SU-DHL-6 (cell line): ENCODE measurements at regions not wholly inside any gene's neighbourhood (a gene's known extent, or its start where the extent isn't known, plus 50 kb on each side); places are given as distances from the start of the nearest gene placed in this dataset.

Experiments used
- H2AFZ ChIP-seq: fragments of 200-600 bp; sonication (generic); 2 replicates; pipeline ENCODE4 v1.6.1; 2014; ENCODE audit warnings: low read depth, mild to moderate bottlenecking, moderate library complexity, mixed read lengths, antibody characterized with exemption, low read length; ENCODE audit not compliant: severe bottlenecking
- H3F3A ChIP-seq: fragments of 200-600 bp; shearing (Covaris generic); 2 replicates; pipeline ENCODE4 v1.6.0; 2016; ENCODE audit warnings: antibody characterized with exemption, mild to moderate bottlenecking; ENCODE audit not compliant: insufficient read depth
- H3K27ac ChIP-seq: fragments of 200-600 bp; sonication (generic); 2 replicates; pipeline ENCODE4 v1.5.1; 2016; ENCODE audit warnings: low read depth, mild to moderate bottlenecking, low read length, moderate library complexity, mixed read lengths
- H3K27me3 ChIP-seq: fragments of 200-600 bp; sonication (generic), shearing (Covaris generic); 2 replicates; pipeline ENCODE4 v1.6.0; 2014; ENCODE audit warnings: mild to moderate bottlenecking, low read length
- H3K36me3 ChIP-seq: fragments of 200-600 bp; sonication (generic); 2 replicates; pipeline ENCODE4 v1.6.1; 2014; ENCODE audit warnings: mild to moderate bottlenecking, low read length, mixed read lengths
- H3K4me2 ChIP-seq: fragments of 300-600, 200-600 bp; shearing (Covaris generic), sonication (generic); 2 replicates; pipeline ENCODE4 v1.6.0; 2014; ENCODE audit warnings: low read length, low read depth, mild to moderate bottlenecking; ENCODE audit not compliant: poor library complexity, severe bottlenecking
- H3K4me3 ChIP-seq: fragments of 200-600 bp; sonication (generic); 2 replicates; pipeline ENCODE4 v1.5.1; 2014; ENCODE audit warnings: antibody characterized with exemption, low read length, mild to moderate bottlenecking, mixed read lengths; ENCODE audit not compliant: insufficient read depth, poor library complexity, severe bottlenecking
- H3K79me2 ChIP-seq: fragments of 200-600 bp; sonication (generic); 2 replicates; pipeline ENCODE4 v1.6.1; 2014; ENCODE audit warnings: mild to moderate bottlenecking, low read length, moderate library complexity; ENCODE audit not compliant: insufficient read depth
- H3K9ac ChIP-seq: fragments of 200-600 bp; sonication (generic); 2 replicates; pipeline ENCODE4 v1.7.0; 2014; ENCODE audit warnings: mild to moderate bottlenecking, low read length
- H3K9me2 ChIP-seq: fragments of 200-600 bp; sonication (generic); replicated peaks from 2 replicates; pipeline ENCODE4 v1.6.1; 2014; ENCODE audit warnings: low read length; ENCODE audit not compliant: insufficient read depth
- H3K9me3 ChIP-seq: fragments of 200-600 bp; sonication (generic); 2 replicates; pipeline ENCODE4 v1.6.1; 2014; ENCODE audit warnings: low read length, mixed read lengths; ENCODE audit not compliant: insufficient read depth
- H4K20me1 ChIP-seq: fragments of 200-600 bp; sonication (generic); 2 replicates; pipeline ENCODE4 v1.6.1; 2014; ENCODE audit warnings: low read depth, mild to moderate bottlenecking, antibody characterized with exemption, low read length, moderate library complexity, mixed read lengths
- EZH2phosphoT487 ChIP-seq: fragments of 200-600 bp; sonication (generic), shearing (Covaris generic); conservative IDR thresholded peaks from 2 replicates; pipeline ENCODE4 v1.6.1; 2018; ENCODE audit warnings: mild to moderate bottlenecking, antibody characterized with exemption, low read length, moderate library complexity, mixed read lengths
- TF ChIP-seq, protein P1 (sequence below): fragments of 200-600 bp; sonication (generic); IDR thresholded peaks from one replicate; pipeline ENCODE4 v1.5.1; 2017; ENCODE audit warnings: antibody characterized with exemption, mild to moderate bottlenecking, low read length, moderate library complexity; ENCODE audit not compliant: insufficient read depth, poor library complexity, severe bottlenecking

- no peak for TF ChIP-seq EZH2phosphoT487
- TF ChIP-seq, protein P1, sequence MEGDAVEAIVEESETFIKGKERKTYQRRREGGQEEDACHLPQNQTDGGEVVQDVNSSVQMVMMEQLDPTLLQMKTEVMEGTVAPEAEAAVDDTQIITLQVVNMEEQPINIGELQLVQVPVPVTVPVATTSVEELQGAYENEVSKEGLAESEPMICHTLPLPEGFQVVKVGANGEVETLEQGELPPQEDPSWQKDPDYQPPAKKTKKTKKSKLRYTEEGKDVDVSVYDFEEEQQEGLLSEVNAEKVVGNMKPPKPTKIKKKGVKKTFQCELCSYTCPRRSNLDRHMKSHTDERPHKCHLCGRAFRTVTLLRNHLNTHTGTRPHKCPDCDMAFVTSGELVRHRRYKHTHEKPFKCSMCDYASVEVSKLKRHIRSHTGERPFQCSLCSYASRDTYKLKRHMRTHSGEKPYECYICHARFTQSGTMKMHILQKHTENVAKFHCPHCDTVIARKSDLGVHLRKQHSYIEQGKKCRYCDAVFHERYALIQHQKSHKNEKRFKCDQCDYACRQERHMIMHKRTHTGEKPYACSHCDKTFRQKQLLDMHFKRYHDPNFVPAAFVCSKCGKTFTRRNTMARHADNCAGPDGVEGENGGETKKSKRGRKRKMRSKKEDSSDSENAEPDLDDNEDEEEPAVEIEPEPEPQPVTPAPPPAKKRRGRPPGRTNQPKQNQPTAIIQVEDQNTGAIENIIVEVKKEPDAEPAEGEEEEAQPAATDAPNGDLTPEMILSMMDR = no peak
- Histone ChIP-seq H3K9me2 (no peaks in the 10 kb centered on the region), H3F3A (no peaks in the 10 kb centered on the region), H3K27me3 (no peaks in the 10 kb centered on the region), H3K4me2 (no peak overlapping the region), H2AFZ (no peak overlapping the region), H3K9ac (no peak overlapping the region), H3K4me3 (no peak overlapping the region), H3K36me3 (no peaks in the 10 kb centered on the region), H4K20me1 (no peaks in the 10 kb centered on the region), H3K27ac (no peak overlapping the region), H3K9me3 (no peaks in the 10 kb centered on the region), H3K79me2 (no peaks in the 10 kb centered on the region)
These were observed 54.1 kb upstream of the BEGAIN start for GRCh38 chr14:100641274-100641860.

DNA sequence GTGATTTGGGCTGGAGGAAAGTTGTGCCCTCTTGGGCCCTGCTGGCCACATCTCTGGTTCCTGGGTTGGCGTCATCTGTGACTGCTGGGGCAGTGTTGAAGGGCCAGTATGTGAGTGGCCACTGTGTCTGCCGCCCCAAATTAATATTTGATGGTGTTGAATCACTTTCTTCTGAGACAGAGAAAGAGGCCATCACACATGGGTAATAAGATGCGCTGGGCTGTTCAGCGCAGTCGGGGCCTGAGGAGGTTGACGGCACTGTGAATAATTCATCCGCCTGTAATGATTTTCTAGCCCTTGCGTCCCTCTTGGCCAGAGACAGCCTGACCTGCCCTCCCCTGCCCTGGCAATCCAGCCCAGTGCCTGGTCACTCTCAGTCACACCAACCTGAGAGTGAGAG, 56.2 kb upstream of the BEGAIN start:
- no peak overlapping the region for H3K9ac ChIP-seq
- no peaks in the 10 kb centered on the region for H3K9me2 ChIP-seq
- no peak overlapping the region for H3K4me3 ChIP-seq
- no peak overlapping the region for H3K27ac ChIP-seq
- no peaks in the 10 kb centered on the region for H3K79me2 ChIP-seq
- no peak overlapping the region for H3K4me2 ChIP-seq
- H3F3A ChIP-seq = no peaks in the 10 kb centered on the region
- TF ChIP-seq, protein P1 = no peak
- no peak for TF ChIP-seq EZH2phosphoT487
- H3K36me3 ChIP-seq = no peaks in the 10 kb centered on the region
- no peaks in the 10 kb centered on the region for H3K9me3 ChIP-seq
- H2AFZ ChIP-seq = no peak overlapping the region
- no peaks in the 10 kb centered on the region for H4K20me1 ChIP-seq
- no peaks in the 10 kb centered on the region for H3K27me3 ChIP-seq

GRCh38 chr14:100644383-100644782, 57.2 kb upstream of the BEGAIN start:
- H3K4me3 ChIP-seq = no peak overlapping the region
- no peak overlapping the region for H3K27ac ChIP-seq
- TF ChIP-seq, protein P1 = no peak
- TF ChIP-seq EZH2phosphoT487 = no peak
- no peaks in the 10 kb centered on the region for H4K20me1 ChIP-seq
- H3K4me2 ChIP-seq = no peak overlapping the region
- H3K9ac ChIP-seq = no peak overlapping the region
- no peaks in the 10 kb centered on the region for H3K9me2 ChIP-seq
- H3K9me3 ChIP-seq = no peaks in the 10 kb centered on the region
- H3K36me3 ChIP-seq = no peaks in the 10 kb centered on the region
- H3K27me3 ChIP-seq = no peaks in the 10 kb centered on the region
- no peak overlapping the region for H2AFZ ChIP-seq
- no peaks in the 10 kb centered on the region for H3F3A ChIP-seq
- H3K79me2 ChIP-seq = no peaks in the 10 kb centered on the region
